Heart left ventricle (tissue), 16 donors: ENCODE measurements at regions not wholly inside any gene's neighbourhood (a gene's known extent, or its start where the extent isn't known, plus 50 kb on each side); places are given as distances from the start of the nearest gene placed in this dataset.
"Not testable (repeated sequence)": the region's sequence is repeated elsewhere in the genome, so short reads cannot be mapped to it uniquely, and the experiment has no call there.

Experiments used
- ATAC-seq, 4 donors: fragments of 200-7000 bp; cut with Tn5 transposase; one replicate each; pipeline ENCODE4 v1.9.1; 2020 to 2022; ENCODE audit warnings: moderate library complexity in 4 of 4, mild to moderate bottlenecking in 3 of 4, moderate number of reproducible peaks in 1 of 4
- DNase-seq, 5 donors: peaks; one replicate each; pipeline ENCODE4 v3.0.0-alpha.2; 2020
- H3K27ac ChIP-seq, 12 donors: fragments of 200-600 bp; sonication (generic) in 4 of 12; one replicate each; pipeline versions ENCODE4 v1.5.0 to v1.8.0; 2016 to 2022; ENCODE audit warnings: mild to moderate bottlenecking in 2 of 12
- H3K27me3 ChIP-seq, 9 donors: fragments of 200-600 bp; sonication (generic) in 2 of 9; one replicate each; pipeline versions ENCODE4 v1.5.1 to v1.8.0; 2016 to 2022; ENCODE audit warnings: mild to moderate bottlenecking in 3 of 9
- H3K36me3 ChIP-seq, 9 donors: fragments of 200-600 bp; sonication (generic) in 2 of 9; one replicate each; pipeline versions ENCODE4 v1.5.0 to v1.8.0; 2018 to 2022; ENCODE audit warnings: mild to moderate bottlenecking in 2 of 9
- H3K4me1 ChIP-seq, 12 donors: fragments of 200-600 bp; sonication (generic) in 4 of 12; one replicate each; pipeline versions ENCODE4 v1.5.0 to v1.8.0; 2016 to 2022; ENCODE audit warnings: mild to moderate bottlenecking in 3 of 12
- H3K4me3 ChIP-seq, 12 donors: fragments of 200-600 bp; sonication (generic) in 4 of 12; one replicate each; pipeline versions ENCODE4 v1.5.0 to v1.8.0; 2017 to 2022; ENCODE audit warnings: mild to moderate bottlenecking in 9 of 12, moderate library complexity in 4 of 12
- H3K9me3 ChIP-seq, 12 donors: fragments of 200-600 bp; sonication (generic) in 4 of 12; one replicate each; pipeline versions ENCODE4 v1.5.0 to v1.8.0; 2016 to 2022; ENCODE audit warnings: mild to moderate bottlenecking in 1 of 12
- POLR2A ChIP-seq, 2 donors: fragments of 450-650 bp; IDR thresholded peaks; one replicate each; pipeline ENCODE4 v1.6.1; 2017; ENCODE audit warnings: antibody characterized with exemption in 2 of 2, mild to moderate bottlenecking in 2 of 2, moderate library complexity in 2 of 2
- WGBS, 4 donors: extraction: QIAGEN DNeasy Blood & Tissue Kit in 2 of 4; methylation state at CpG; one replicate each; pipeline versions ENCODE4 v1.1.5 to v1.1.7; 2013 to 2018; 5-methylcytosine and 5-hydroxymethylcytosine counted together
- intact Hi-C, 10 donors: fragments of 100-400 bp; cut with DNase I; formaldehyde crosslinking; loops; one replicate each; pipeline versions ENCODE4 v1.11.1 to v1.14.2; 2022
- TF ChIP-seq, protein P1 (sequence below), 12 donors: fragments of 200-600 bp; sonication (generic) in 4 of 12; IDR thresholded peaks; one replicate each; pipeline versions ENCODE4 v1.5.0 to v1.8.0; 2018 to 2022; ENCODE audit warnings: antibody characterized with exemption in 12 of 12, mild to moderate bottlenecking in 5 of 12
- donor health status: ischemic (EF 13 %, LVEDD 7.1; RV severe dilation, severe dysfunction).
- donor health status: healthy with polysubstance abuse.
- donor health status: DM: no; HTN: yes; CAD: no.
- donor health status: DM: no; HTN: no; CAD: no.
- donor health status: ischemic (EF 25% LVEDD 6.9; RV normal size, moderate dysfunction).
- donor health status: ischemic (EF 25% LVEDD 5.7; RV mildly dilated, moderate dysfunction).
- donor health status: healthy.
- donor health status: DM: yes; HTN: yes; CAD: no.
- donor health status: ischemic (EF 35%, LVEDD 5.7; RV mildly dilated, moderate dysfunction).
- donor health status: nonischemic (EF 11% LVEDD 7.7; RV severe dilation, severe dysfunction).
- donor health status: DM: yes; HTN: yes; CAD: no.
- donor health status: PGD.
- donor health status: ischemic (EF 29% LVEDD 5.4; RV normal size, mild dysfunction).
- donor health status: nonischemic (EF 23%, LVEDD 6.1; RV moderate dilation, normal function).

DNA sequence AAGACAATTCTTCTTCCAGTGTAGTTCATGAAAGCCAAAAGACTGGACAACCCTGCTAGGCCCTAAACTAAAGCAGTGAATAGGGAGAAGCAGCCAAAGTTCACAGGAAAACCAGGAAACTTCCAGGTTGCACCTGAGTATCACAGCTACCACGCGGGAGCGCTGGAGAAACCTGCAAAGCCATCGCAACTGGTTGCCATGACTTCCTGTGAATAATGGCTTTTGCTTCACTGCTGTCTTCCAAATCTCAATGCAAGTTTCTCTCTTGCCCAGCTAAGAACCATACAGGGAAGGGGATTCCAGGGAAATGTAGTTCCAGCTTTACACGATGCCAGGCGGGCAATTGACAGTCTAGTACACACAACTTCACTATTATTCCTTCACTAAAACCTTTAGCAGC is 114.1 kb downstream of the GXYLT1 start:
- no peaks in the 10 kb centered on the region for H3K9me3 ChIP-seq
- TF ChIP-seq, protein P1, sequence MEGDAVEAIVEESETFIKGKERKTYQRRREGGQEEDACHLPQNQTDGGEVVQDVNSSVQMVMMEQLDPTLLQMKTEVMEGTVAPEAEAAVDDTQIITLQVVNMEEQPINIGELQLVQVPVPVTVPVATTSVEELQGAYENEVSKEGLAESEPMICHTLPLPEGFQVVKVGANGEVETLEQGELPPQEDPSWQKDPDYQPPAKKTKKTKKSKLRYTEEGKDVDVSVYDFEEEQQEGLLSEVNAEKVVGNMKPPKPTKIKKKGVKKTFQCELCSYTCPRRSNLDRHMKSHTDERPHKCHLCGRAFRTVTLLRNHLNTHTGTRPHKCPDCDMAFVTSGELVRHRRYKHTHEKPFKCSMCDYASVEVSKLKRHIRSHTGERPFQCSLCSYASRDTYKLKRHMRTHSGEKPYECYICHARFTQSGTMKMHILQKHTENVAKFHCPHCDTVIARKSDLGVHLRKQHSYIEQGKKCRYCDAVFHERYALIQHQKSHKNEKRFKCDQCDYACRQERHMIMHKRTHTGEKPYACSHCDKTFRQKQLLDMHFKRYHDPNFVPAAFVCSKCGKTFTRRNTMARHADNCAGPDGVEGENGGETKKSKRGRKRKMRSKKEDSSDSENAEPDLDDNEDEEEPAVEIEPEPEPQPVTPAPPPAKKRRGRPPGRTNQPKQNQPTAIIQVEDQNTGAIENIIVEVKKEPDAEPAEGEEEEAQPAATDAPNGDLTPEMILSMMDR (IDR thresholded peaks at IDR 0.05): no peak
- no peak for TF ChIP-seq POLR2A (IDR thresholded peaks at IDR 0.05)
- no peaks in the 10 kb centered on the region for H3K4me1 ChIP-seq
- intact Hi-C loops: no loop called here
- no peak overlapping the region for H3K4me3 ChIP-seq
- ATAC-seq (no peak), DNase-seq (no peak)
- H3K27ac ChIP-seq: no peak overlapping the region
- H3K36me3 ChIP-seq: no peaks in the 10 kb centered on the region
- WGBS, 4 donors: 91 to 94% (median 94%) methylated on average over 5 to 6 of the region's 6 CpGs
- no peaks in the 10 kb centered on the region for H3K27me3 ChIP-seq

DNA sequence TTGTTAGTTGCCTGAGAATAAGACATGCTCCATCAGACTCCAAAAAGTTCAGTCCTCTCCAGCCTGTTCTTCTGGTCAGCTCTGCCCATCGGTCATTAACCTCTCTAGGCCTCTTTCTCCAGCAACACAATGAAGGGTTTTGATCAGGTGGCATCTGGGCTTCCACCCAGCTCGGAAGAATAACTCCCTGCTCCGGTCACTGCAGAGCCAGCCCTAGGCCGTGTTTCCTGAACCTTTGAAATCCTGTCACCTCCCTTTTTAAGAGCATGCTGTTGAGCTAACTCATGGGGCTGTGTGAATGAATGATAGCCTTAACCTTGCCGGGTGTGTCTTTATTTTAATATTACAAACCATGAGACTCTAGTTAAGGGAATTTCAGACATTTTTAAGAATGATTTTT is 117.1 kb downstream of the GXYLT1 start:
- H3K9me3 ChIP-seq: no peaks in the 10 kb centered on the region
- H3K27ac ChIP-seq: no peak overlapping the region
- intact Hi-C loops: loop anchor here in 7 of 10 donors (2.0 to 10.0 kb wide), 5 partner anchors 93 to 1083 kb away; no protein-coding TSS in a partner anchor
- H3K27me3 ChIP-seq: no peaks in the 10 kb centered on the region
- H3K4me1 ChIP-seq: peaks cover 0 to 10% (median 0%) of the 10 kb centered on the region in 12 donors
- no peak overlapping the region for H3K4me3 ChIP-seq
- TF ChIP-seq, protein P1 (IDR thresholded peaks at IDR 0.05): no peak
- no peak for TF ChIP-seq POLR2A (IDR thresholded peaks at IDR 0.05)
- ATAC-seq (no peak), DNase-seq (no peak)
- no peaks in the 10 kb centered on the region for H3K36me3 ChIP-seq
- WGBS, 4 donors: 56 to 74% (median 57%) methylated on average over 5 of the region's 5 CpGs

- no peak overlapping the region for H3K27ac ChIP-seq
- ATAC-seq: no peak
- H3K27me3 ChIP-seq: no peaks in the 10 kb centered on the region
- intact Hi-C loops: loop anchor here (1.0 to 10.0 kb wide), 9 partner anchors 90 to 1080 kb away; no protein-coding TSS in a partner anchor
- H3K4me1 ChIP-seq: peaks cover 0 to 14% (median 0%) of the 10 kb centered on the region in 12 donors
- no peaks in the 10 kb centered on the region for H3K36me3 ChIP-seq
- no peaks in the 10 kb centered on the region for H3K9me3 ChIP-seq
- DNase-seq: no peak
- H3K4me3 ChIP-seq: peak overlapping the region in 9 of 12 donors; percentile 32 to 57 (median 47)
- TF ChIP-seq, protein P1 (IDR thresholded peaks at IDR 0.05): peak in 4 of 12 donors; percentile 2 to 36 (median 15)
- TF ChIP-seq POLR2A (IDR thresholded peaks at IDR 0.05): no peak
- 23 to 30% (median 25%) methylated on average over 3 of the region's 3 CpGs for WGBS, 4 donors
Observed at GRCh38 chr12:42024495-42024830, 120.2 kb downstream of the GXYLT1 start.

- no peaks in the 10 kb centered on the region for H3K27me3 ChIP-seq
- peaks cover 0 to 14% (median 0%) of the 10 kb centered on the region in 12 donors for H3K4me1 ChIP-seq
- TF ChIP-seq, protein P1 (IDR thresholded peaks at IDR 0.05): peak; percentile 90 to 98 (median 96)
- no peak for TF ChIP-seq POLR2A (IDR thresholded peaks at IDR 0.05)
- 11 to 13% (median 12%) methylated on average over 25 of the region's 25 CpGs for WGBS, 4 donors
- DNase-seq (peak; percentile 71 to 88 (median 74)), ATAC-seq (peak; percentile 57 to 93 (median 91))
- peak overlapping the region in 10 of 12 donors; percentile 17 to 57 (median 44) for H3K4me3 ChIP-seq
- no peaks in the 10 kb centered on the region for H3K9me3 ChIP-seq
- no peaks in the 10 kb centered on the region for H3K36me3 ChIP-seq
- H3K27ac ChIP-seq: no peak overlapping the region
- intact Hi-C loops: loop anchor here (1.0 to 10.0 kb wide), 9 partner anchors 89 to 1079 kb away; no protein-coding TSS in a partner anchor
Observed at GRCh38 chr12:42023733-42024494, 120.8 kb downstream of the GXYLT1 start.

DNA sequence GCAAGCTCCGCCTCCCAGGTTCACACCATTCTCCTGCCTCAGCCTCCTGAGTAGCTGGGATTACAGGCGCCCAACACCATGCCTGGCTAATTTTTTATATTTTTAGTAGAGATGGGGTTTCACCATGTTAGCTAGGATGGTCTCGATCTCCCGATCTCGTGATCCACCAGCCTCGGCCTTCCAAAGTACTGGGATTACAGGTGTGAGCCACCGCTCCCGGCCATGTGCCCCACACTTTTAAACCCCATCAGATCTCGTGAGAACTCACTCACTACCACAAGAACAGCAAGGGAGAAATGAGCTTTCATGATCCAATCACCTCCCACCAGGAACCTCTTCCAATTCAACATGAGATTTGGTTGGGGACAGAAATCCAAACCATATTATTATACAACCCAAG is 122.7 kb downstream of the GXYLT1 start:
- DNase-seq, H3K36me3 ChIP-seq, H3K4me3 ChIP-seq, H3K27ac ChIP-seq, H3K9me3 ChIP-seq, H3K27me3 ChIP-seq, ATAC-seq: not testable (repeated sequence)
- WGBS, 4 donors: 93 to 97% (median 95%) methylated on average over 9 of the region's 9 CpGs
- intact Hi-C loops: loop anchor here in 8 of 10 donors (5.0 to 10.0 kb wide), 6 partner anchors 87 to 1077 kb away; no protein-coding TSS in a partner anchor
- peaks cover 0 to 14% (median 0%) of the 10 kb centered on the region in 12 donors for H3K4me1 ChIP-seq
